22Rv1 (cell line): ENCODE measurements at regions not wholly inside any gene's neighbourhood (a gene's known extent, or its start where the extent isn't known, plus 50 kb on each side); places are given as distances from the start of the nearest gene placed in this dataset.

ENCODE experiments used
- CTCF ChIP-seq: fragments of 450-650 bp; IDR thresholded peaks from 2 replicates; pipeline ENCODE4 v1.5.1; 2017; ENCODE audit warnings: mild to moderate bottlenecking
- ZFX ChIP-seq: fragments of 450-650 bp; IDR thresholded peaks from 2 replicates; pipeline ENCODE4 v1.6.1; 2017; ENCODE audit warnings: antibody characterized with exemption, borderline replicate concordance

GRCh38 chr7:121579639-121580038 is 183.5 kb upstream of the FAM3C start:
- no peak for TF ChIP-seq CTCF
- TF ChIP-seq ZFX: no peak
